ENCODE measurements at regions not wholly inside any gene's neighbourhood (a gene's known extent, or its start where the extent isn't known, plus 50 kb on each side); places are given as distances from the start of the nearest gene placed in this dataset.

GRCh38 chr5:124683917-124684555 lies 62.4 kb downstream of the ZNF608 start:
- DNase-seq (ENCODE audit: low spot score) (no peak), ATAC-seq (ENCODE audit: insufficient number of reproducible peaks, low FRiP score, low read depth) (no peak)
- Histone ChIP-seq H3K4me1 (ENCODE audit: control insufficient read depth in 1 of 2, low read depth in 2 of 2) (peaks cover 6 to 35% of the 10 kb centered on the region in 2 donors), H3K27me3 (replicated peaks; ENCODE audit: insufficient read depth) (no peaks in the 10 kb centered on the region), H3K9me3 (no peaks in the 10 kb centered on the region), H3K36me3 (no peaks in the 10 kb centered on the region), H3K4me3 (no peak overlapping the region), H3K27ac (no peak overlapping the region)
- TF ChIP-seq, protein P1, sequence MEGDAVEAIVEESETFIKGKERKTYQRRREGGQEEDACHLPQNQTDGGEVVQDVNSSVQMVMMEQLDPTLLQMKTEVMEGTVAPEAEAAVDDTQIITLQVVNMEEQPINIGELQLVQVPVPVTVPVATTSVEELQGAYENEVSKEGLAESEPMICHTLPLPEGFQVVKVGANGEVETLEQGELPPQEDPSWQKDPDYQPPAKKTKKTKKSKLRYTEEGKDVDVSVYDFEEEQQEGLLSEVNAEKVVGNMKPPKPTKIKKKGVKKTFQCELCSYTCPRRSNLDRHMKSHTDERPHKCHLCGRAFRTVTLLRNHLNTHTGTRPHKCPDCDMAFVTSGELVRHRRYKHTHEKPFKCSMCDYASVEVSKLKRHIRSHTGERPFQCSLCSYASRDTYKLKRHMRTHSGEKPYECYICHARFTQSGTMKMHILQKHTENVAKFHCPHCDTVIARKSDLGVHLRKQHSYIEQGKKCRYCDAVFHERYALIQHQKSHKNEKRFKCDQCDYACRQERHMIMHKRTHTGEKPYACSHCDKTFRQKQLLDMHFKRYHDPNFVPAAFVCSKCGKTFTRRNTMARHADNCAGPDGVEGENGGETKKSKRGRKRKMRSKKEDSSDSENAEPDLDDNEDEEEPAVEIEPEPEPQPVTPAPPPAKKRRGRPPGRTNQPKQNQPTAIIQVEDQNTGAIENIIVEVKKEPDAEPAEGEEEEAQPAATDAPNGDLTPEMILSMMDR (IDR thresholded peaks at IDR 0.05): no peak

GRCh38 chr5:124679578-124680199 lies 66.8 kb downstream of the ZNF608 start:
- TF ChIP-seq, protein P1 (IDR thresholded peaks at IDR 0.05): no peak
- no peaks in the 10 kb centered on the region for H3K9me3 ChIP-seq
- no peak overlapping the region for H3K4me3 ChIP-seq
- no peaks in the 10 kb centered on the region for H3K36me3 ChIP-seq
- no peak for ATAC-seq (ENCODE audit: insufficient number of reproducible peaks, low FRiP score, low read depth)
- peaks cover 25 to 54% of the 10 kb centered on the region in 2 donors for H3K4me1 ChIP-seq (ENCODE audit: control insufficient read depth in 1 of 2, low read depth in 2 of 2)
- DNase-seq (ENCODE audit: low spot score): no peak
- H3K27ac ChIP-seq: peak overlapping the region in 1 of 2 donors; percentile 61
- H3K27me3 ChIP-seq (replicated peaks; ENCODE audit: insufficient read depth): no peaks in the 10 kb centered on the region

- H3K4me1 ChIP-seq (ENCODE audit: control insufficient read depth in 1 of 2, low read depth in 2 of 2): peaks cover 25 to 53% of the 10 kb centered on the region in 2 donors
- TF ChIP-seq, protein P1 (IDR thresholded peaks at IDR 0.05): no peak
- peak overlapping the region; percentile 45 to 61 for H3K27ac ChIP-seq
Measured at GRCh38 chr5:124678922-124679519, 67.4 kb downstream of the ZNF608 start.

DNA sequence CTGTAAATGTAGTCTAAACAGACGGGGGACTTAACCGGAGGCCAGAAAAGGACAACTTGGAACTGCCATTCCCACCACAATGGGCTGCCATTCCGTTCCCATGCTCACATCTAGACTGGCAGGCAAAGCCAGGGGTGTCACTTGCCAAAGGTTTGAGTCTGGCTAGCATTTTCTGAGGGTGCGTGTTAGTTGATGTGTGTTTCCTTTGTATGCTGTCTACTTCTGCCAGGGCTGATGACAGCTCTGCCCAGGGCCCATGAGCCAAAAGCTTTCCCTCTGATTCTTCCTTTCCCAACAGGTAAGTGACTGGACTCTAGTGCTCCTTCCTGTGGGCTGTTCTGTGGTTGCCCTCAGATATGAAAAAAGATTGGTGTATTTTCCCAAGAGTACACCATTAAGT lies 68.0 kb downstream of the ZNF608 start:
- ATAC-seq (ENCODE audit: insufficient number of reproducible peaks, low FRiP score, low read depth) (no peak), DNase-seq (ENCODE audit: low spot score) (no peak)
- Histone ChIP-seq H3K9me3 (no peaks in the 10 kb centered on the region), H3K27me3 (replicated peaks; ENCODE audit: insufficient read depth) (no peaks in the 10 kb centered on the region), H3K36me3 (no peaks in the 10 kb centered on the region), H3K27ac (peak overlapping the region; percentile 45 to 61), H3K4me1 (ENCODE audit: control insufficient read depth in 1 of 2, low read depth in 2 of 2) (peaks cover 25 to 53% of the 10 kb centered on the region in 2 donors), H3K4me3 (no peak overlapping the region)
- TF ChIP-seq, protein P1 (IDR thresholded peaks at IDR 0.05): no peak

More at GRCh38 chr5:124678922-124679519, 67.4 kb downstream of the ZNF608 start:
- ATAC-seq (ENCODE audit: insufficient number of reproducible peaks, low FRiP score, low read depth) (no peak), DNase-seq (ENCODE audit: low spot score) (no peak)
- H3K4me3 ChIP-seq: no peak overlapping the region
- H3K9me3 ChIP-seq: no peaks in the 10 kb centered on the region
- no peaks in the 10 kb centered on the region for H3K36me3 ChIP-seq
- H3K27me3 ChIP-seq (replicated peaks; ENCODE audit: insufficient read depth): no peaks in the 10 kb centered on the region

Measured in thoracic aorta (tissue), 2 donors.